ENCODE measurements at regions not wholly inside any gene's neighbourhood (a gene's known extent, or its start where the extent isn't known, plus 50 kb on each side); places are given as distances from the start of the nearest gene placed in this dataset.
"Not testable (repeated sequence)": the region's sequence is repeated elsewhere in the genome, so short reads cannot be mapped to it uniquely, and the experiment has no call there.

DNA sequence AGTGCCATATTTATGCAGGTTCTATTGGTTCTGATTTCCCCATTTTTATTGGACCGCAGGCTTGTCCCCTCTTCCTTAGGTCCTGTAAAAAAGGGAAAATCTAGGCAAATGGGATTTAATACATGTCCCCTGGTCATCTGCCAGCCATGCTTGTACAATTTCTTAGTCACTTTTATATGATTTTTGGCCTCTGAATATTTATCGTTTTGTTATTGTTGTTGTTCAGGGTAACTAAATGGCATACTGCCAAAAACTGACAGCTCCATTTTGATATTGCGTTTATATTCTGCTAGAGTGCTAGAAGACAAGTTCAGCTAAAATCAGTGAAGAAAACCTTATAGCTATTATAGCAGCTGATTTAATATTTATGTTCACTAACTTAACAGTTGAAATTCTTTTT, 770.2 kb upstream of the FAM174A start:
- no peak for DNase-seq (ENCODE audit: low read depth in 1 of 2, low spot score in 1 of 2)

DNA sequence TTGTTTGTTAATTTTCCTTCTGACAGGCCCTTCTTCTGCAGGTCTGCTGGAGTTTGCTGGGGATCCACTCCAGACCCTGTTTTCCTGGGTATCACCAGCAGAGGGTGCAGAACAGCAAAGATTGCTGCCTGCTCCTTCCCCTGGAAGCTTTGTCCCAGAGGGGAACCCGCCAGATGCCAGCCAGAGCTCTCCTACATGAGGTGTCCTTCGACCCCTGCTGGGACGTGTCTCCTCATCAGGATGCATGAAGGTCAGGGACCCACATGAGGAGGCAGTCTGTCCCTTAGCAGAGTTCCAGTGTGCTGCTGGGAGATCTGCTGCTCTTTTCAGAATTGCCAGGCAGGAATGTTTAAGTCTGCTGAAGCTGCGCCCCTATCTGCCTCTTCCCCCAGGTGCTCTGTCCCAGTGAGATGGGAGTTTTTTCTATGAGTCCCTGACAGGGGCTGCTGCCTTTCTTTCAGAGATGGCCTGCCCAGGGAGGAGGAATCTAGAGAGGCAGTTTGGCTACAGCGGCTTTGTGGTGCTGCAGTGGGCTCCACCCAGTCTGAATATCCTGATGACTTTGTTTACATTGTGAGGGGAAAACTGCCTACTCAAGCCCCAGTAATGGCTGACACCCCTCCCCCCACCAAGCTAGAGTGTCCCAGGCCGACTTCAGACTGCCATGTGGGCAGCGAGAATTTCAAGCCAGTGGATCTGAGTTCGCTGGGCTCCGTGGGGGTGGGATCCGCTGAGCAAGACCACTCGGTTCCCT, 772.0 kb upstream of the FAM174A start:
- DNase-seq (ENCODE audit: low read depth in 1 of 2, low spot score in 1 of 2): no peak

DNA sequence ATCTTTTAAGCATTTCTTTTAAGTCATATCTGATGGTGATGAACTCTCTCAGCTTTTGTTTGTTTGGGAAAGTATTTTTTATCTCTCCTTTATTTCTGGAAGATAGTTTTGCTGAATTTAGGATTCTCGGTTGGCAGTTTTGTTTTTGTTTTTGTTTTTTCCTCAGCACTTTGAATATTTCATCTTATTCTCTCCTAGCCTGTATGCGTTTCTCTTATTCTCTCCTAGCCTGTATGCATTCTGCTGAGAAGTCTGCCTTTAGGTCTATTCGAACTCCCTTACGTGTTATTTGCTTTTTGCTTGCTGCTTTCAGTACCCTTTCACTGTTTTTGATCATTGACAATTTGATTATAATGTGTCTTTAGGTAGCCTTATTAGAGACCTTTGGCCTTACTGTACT, 787.8 kb upstream of the FAM174A start:
- DNase-seq (ENCODE audit: low read depth in 1 of 2, low spot score in 1 of 2): no peak

DNA sequence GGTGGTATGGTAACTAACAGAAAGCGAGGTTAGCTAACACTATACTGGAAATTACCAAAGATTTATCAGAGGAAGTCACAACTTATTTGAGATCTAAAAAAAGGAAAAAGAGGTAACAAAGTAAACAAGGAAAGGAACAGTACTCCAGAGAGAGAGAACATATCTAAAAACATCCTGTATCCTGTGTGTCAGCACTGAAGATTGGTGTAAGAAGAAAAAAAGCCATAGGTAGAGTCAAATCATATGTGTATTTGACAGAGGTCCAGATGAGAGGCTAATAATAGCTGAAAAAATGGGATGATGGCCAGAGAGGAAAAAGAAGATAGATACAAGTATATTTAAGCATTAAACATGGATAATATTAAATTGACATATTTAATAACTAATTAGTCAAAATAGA, 802.0 kb upstream of the FAM174A start:
- DNase-seq (ENCODE audit: low read depth in 1 of 2, low spot score in 1 of 2): not testable (repeated sequence)

DNA sequence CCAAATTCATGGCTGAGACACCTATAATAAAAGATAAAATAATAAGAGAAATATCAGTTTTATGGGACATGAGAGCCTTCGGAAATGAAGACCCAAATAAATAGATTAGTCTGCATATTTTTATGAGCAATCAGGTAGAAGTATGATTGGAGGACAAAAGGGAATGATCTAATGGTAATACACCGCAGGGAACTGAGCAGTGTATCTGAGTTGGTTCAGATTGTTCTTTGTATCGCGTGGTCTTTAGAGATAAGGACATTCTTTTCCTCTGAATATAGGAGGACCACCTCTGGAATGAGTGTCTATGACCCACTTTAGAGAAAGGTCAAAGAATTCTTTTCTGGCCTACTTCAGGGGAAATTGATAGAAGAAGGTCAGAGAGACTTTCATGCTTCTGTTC, 801.8 kb upstream of the CHD1 start:
- not testable (repeated sequence) for DNase-seq (ENCODE audit: low read depth in 1 of 2, low spot score in 1 of 2)

DNA sequence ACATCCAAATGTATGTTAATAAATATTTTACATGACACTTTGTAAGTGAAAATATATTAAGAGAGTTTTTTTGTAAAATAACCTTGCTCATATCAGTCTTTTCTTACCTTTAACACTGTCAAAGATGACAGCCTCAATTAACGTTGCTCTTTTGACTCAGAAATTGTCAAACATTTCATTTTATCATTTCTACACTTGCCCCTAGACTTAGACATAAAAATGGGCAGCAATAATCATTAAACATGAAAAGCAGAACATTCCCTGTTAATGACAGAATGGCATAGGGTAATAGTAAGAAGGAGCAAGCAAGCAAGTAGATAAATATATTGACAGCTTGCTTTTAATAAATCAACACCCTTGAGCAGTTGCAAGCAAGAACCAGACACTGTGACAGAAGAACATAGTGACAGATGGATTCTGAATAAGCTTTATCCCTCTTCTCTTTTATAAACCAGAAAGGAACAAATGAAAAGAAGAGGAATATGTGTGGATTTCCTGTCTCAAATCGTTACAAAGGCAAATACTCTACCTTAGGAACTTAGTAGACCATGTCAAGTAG, 796.0 kb upstream of the CHD1 start:
- no peak for DNase-seq (ENCODE audit: low read depth in 1 of 2, low spot score in 1 of 2)

DNA sequence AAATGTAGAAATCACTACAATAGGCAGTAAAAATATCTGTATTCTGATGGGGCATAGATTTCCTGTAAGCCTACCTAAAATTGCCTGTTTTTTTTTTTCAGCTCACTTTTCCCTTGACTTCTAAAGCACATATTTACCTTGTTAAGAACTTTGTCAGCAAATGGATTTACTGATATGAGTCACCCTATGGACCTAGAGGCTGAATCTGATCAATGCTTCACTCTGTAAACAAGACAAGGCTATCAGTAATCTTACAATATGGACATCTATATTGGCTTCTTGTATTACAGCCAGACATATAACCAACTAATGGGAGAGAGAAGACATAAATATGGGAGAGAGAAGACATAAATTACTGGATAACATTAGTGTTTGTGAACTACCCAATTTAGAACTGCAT, 792.7 kb upstream of the CHD1 start:
- no peak for DNase-seq (ENCODE audit: low read depth in 1 of 2, low spot score in 1 of 2)

DNA sequence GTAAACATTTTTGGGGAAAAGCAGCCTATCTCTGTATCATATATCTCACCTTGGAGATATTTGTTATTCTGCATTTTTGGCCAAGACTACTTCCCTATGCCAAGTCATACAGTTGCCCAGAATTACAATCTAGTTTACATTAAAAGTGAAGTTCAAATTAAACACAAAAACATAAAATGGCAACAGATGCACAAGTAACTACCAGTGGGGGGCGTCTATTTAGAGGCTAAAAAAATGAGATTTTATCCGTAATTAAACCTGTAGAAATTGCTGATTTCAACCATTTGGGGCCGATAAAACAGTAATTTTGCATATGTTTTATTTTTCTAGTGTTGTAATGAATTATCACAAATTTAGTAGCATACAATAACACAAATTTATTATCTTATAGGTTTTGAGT, 787.1 kb upstream of the CHD1 start:
- DNase-seq (ENCODE audit: low read depth in 1 of 2, low spot score in 1 of 2): no peak

DNA sequence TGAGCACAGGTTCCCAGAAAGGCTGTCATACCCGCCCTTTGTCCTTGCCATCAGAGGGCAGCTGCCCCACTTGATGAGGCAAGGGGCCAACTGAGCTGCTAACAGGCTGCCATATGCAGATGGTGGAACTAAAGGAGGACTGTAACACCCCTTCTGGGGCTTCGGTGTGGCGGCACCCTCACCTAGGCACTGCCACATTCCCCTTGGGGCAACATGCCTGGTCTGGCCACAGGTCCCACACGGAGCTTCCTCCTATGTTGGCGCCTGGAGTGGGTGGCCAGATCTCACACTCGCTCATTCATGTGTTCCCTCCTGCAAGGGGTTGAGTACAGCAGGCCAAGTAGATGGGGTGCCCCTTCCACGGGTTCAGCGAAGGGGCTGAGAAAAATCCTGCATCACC, 777.4 kb upstream of the CHD1 start:
- DNase-seq (ENCODE audit: low read depth in 1 of 2, low spot score in 1 of 2): no peak

DNA sequence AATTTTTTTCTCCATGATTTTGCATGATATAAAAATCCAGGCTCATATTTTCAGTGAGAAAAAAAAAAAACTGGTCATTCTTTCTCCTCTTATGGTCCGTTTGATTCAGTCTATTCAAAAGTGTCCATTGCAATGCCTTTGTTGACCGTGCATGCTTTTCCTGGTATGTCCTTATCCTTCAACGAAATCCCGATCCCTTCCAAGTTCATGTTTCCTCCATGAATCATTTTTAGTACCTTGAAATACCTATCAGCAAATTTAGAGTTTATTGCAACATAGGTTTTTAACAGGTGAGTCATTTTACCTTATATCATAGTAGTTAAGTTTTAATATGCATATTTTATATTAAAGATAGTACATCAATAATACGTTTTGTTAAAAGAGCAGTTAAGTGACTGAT, 773.8 kb upstream of the CHD1 start:
- no peak for DNase-seq (ENCODE audit: low read depth in 1 of 2, low spot score in 1 of 2)

DNA sequence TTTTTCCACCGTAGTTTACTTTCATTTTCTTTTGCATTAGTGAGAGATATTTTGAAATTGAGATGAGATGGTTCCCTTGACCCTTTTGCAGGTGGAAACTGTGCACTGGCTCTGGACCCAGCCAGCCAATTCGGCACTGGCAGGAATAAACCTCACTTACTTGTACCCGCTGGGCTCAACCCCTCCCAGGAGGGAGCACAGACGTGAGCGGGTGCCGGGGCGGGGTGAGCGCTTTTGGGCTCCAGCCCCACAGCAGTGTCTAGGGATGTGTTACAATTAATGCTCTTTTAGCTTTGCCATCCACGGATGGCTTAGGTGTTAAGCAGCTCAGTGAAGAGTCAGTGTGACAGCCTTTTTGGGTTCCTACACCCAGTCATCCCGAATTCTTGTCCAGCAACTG, 766.1 kb upstream of the CHD1 start:
- no peak for DNase-seq (ENCODE audit: low read depth in 1 of 2, low spot score in 1 of 2)

DNA sequence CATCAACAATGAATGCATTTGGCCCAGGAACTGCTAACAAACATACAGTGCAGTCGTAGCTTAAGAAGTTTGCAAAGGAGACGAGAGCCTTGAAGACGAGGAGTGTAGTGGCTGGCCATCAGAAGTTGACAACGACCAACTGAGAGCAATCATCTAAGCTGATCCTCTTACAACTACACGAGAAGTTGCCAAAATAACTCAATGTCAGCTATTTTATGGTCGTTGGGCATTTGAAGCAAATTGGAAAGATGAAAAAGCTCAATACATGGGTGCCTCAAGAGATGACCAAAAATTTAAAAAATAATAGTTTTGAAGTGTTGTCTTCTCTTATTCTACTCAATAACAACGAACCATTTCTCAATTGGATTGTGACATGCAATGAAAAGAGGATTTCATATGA, 757.7 kb upstream of the CHD1 start:
- DNase-seq (ENCODE audit: low read depth in 1 of 2, low spot score in 1 of 2): no peak

DNA sequence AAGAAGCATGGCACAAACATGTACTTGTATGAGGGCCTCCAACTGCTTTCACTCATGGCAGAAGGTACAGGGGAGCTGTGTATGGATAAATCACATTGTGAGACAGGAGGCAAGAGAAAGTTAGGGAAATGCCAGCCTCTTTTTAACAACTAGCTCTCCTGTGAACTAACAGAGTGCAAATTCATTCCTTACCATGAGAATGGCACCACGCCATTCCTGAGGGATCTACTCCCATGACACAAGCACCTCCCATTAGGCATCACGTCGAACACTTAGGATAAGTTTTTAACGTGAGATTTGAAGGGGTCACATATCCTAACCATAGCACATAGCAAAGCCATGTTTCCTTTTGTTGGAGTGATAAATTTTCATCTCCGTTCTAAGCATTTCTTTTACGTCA, 747.2 kb upstream of the CHD1 start:
- DNase-seq (ENCODE audit: low read depth in 1 of 2, low spot score in 1 of 2): no peak

DNA sequence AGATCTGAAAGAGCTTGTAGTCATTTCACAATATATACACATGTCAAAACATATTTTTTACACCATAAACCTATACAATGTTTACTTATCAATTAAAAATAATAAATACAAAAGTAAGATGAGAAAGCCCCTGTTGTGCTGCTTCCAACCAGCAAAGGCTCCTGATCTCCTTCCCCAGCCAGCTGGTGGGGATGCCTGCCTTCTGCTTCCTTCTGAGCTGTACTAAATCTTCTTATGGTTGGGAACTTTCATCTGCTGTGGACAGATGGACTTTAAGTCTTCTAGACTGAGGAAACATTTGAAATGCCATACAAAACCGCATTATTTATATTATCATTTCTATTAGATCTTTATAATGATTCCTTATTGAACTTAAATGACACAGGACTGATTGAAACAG, 745.3 kb upstream of the CHD1 start:
- no peak for DNase-seq (ENCODE audit: low read depth in 1 of 2, low spot score in 1 of 2)

DNA sequence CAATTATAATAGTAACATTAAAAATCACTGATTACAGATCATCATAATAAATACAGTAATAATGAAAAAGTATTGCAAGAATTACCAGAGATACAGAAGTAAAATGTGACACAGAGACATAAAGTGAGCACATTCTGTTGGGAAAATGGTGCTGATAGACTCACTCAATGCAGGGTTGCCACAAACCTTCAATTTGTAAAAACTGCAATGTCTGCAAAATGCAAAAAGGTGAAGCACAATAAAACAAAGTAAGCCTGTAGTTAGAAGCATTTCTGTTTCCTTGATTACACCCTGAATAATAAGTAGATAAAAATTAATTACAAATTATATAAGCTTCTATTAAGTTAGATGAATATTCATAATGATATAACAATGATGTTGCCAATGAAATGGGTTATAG, 736.2 kb upstream of the CHD1 start:
- no peak for DNase-seq (ENCODE audit: low read depth in 1 of 2, low spot score in 1 of 2)

DNA sequence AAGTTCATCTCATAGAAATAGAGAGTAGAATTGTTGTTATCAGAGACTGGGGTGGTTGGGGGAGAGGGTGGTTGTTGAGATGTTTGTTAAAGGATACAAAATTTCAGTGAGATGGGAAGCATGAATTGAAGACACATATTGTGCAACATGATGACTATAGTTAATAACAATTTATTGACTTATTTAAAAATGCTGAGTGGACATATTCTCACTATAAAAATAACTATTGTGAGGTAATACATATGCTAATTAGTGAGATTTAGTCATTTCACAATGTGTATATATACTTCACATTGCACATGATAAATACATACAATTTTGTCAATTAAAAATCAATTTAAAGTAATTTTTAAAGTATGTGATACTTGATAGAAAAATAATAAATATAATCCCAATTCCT, 722.5 kb upstream of the CHD1 start:
- no peak for DNase-seq (ENCODE audit: low read depth in 1 of 2, low spot score in 1 of 2)

DNA sequence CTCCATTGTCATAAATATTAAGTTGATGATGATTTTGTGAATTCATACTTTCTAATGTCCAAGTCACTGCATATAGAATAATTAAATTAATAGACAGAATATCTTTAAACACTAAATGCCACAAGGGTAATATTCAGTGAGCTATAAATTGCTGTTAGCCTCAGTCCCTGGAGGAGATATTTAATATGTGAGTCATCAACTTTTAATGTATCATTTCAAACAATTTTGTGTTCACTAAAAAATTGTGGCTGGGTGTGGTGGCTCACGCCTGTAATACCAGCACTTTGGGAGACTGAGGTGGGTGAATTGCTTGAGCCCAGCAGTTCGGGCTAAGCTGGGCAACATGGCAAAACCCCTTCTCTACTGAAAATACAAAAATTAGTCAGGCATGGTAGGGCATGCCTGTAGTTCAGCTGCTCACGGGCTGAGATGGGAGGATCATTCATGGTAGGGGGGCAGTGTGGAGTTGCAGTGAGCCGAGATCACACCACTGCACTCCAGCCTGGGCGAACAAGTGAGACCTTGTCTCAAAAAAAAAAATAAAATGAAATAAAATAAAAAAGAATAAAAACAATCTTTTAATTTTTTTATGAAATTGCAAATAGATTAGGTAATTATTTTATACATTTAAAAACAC, 717.3 kb upstream of the CHD1 start:
- no peak for DNase-seq (ENCODE audit: low read depth in 1 of 2, low spot score in 1 of 2)

DNA sequence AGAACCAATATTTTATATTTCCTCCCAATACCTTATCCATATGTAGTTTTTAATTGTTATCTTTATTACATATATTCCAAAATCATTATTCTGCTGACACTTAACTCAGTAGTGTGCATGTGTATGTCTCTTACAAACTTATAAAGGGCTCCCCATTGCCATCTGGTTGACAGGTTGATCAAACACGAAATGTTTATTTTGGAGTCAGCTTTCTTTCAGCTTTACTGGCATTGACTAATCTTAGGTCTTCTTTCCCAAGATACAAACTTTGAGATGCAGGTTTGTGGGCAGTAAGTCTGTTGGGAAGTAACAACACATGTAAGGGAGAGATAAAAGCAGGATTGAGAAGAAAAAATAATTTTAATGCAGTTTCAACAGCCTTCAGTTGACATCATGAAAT, 716.0 kb upstream of the CHD1 start:
- no peak for DNase-seq (ENCODE audit: low read depth in 1 of 2, low spot score in 1 of 2)

DNA sequence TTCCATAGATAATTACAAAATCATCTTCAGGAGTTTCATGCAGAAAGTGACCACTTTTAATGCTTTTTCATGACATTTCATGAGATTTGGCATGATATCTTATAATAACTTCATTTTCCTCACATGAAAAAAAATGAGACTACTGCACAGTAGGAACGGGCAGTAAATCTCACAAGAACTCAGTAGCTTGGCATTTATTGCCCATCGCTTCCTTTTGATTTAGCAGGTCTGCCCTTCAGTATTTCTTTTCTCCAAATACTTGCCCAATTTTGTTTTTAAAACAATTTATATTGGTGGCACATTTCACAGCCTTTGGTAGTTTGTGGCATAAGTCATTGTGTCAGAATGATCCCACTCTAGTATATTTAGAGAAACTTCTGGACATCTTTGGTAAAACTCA, 711.8 kb upstream of the CHD1 start:
- DNase-seq (ENCODE audit: low read depth in 1 of 2, low spot score in 1 of 2): no peak

DNA sequence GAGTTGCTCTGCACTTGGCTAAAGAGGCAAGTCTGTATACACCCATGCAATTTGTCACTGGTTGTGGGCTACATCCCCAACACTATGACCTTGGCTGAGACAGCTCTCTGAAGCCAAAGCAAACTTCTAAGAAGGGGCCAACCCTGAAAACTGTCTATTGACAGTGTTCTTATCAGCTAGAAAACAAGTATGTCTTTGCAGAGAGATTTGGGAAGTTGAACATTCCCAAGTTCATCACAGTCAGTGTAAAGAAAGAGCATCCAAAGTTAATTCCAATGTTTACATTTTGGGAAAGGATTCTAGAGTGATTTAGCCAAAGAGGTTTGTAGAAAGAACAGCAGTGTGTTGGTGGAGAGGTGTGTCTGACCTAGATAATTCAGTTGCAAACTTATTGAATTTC, 711.1 kb upstream of the CHD1 start:
- DNase-seq (ENCODE audit: low read depth in 1 of 2, low spot score in 1 of 2): no peak

DNA sequence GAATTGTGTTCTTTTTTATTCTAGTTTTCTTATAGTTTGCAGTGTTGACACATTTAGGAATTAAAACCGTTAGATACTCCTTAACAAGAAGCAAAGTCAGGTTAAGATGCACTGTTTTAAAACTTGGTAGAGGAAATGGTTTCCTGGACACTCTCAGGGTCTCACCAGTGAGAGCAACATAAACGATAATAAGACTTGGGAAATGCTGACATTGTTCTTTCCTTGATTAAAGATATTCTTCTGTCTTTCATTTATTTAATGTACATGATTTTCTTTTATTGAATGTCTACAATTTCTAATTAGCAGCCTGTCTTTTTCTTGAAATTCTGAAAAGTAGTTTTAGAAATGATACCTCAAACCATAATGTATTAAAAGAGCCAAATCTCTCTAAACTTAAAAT, 707.9 kb upstream of the CHD1 start:
- DNase-seq (ENCODE audit: low read depth in 1 of 2, low spot score in 1 of 2): no peak

DNA sequence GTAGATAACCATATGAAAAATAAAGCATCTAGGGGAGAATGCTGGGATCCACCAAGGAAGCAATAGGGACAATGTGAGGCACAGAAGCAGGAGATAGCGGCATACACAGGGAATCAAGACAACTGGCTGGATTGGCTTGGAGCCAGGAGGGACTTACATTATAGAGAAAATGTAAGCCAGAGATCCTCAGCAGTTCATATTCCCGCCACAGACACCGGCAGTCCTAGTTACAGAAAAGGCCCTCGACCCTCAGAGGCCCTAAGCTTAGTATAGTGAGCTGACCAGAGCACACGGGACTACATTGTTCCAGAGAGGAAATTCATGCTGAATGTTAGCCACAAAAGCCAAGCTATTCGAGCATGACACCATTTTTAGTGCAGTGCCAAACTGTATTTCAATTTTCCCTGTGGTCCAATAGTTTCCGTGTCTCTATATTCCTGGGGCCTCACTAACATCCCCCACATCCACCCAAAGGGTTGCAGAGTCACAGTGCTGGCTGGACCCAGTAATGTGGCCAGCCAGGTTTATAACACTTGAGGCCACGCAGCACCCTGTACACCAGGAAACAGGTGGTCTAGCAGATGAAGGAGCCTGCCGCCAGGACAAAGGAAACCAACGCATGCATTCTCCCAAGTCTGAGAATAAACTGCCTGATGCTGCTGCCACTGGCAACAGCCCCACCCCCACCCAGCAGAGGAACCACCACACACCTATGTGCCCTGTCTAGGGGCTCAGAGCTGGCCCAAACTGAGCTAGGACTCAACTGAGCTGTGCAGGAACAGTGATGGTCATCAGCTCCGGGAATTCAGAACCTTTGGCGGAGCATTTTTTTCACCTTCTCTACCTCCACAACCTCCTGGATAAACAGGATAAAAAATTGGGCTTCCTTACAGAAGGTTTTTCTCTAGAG, 693.2 kb upstream of the CHD1 start:
- no peak for DNase-seq (ENCODE audit: low read depth in 1 of 2, low spot score in 1 of 2)

Data from stimulated activated CD4-positive, alpha-beta T cell treated with anti-CD3 and anti-CD28 coated beads, Interleukin-15, amount 100 ng/mL, for 1 hour (primary cell).